ENCODE measurements at regions not wholly inside any gene's neighbourhood (a gene's known extent, or its start where the extent isn't known, plus 50 kb on each side); places are given as distances from the start of the nearest gene placed in this dataset.

- no peak overlapping the region for H3K9ac ChIP-seq (ENCODE audit: insufficient read depth, low read length, poor library complexity, severe bottlenecking)
- Mint-ChIP-seq H3K4me1 (no peaks in the 10 kb centered on the region), H3K27me3 (ENCODE audit: low read depth in 3 of 3) (no peaks in the 10 kb centered on the region), H3K9me3 (peaks cover 2 to 11% (median 7%) of the 10 kb centered on the region in 7 donors), H3K4me3 (no peak overlapping the region), H3K27ac (no peak overlapping the region), H3K36me3 (no peaks in the 10 kb centered on the region)
- no peak overlapping the region for H3K4me2 ChIP-seq (replicated peaks; ENCODE audit: extremely low read depth, low read length, poor library complexity, severe bottlenecking)
- no peak for TF ChIP-seq CTCF (IDR thresholded peaks at IDR 0.05)
- no peaks in the 10 kb centered on the region for H3K79me2 ChIP-seq (ENCODE audit: insufficient read depth, low read length)
- peaks cover 3 to 6% of the 10 kb centered on the region in 2 donors for H3K9me3 ChIP-seq (replicated peaks in 1 of 2; ENCODE audit: control insufficient read depth in 1 of 2, insufficient read depth in 1 of 2, low read length in 2 of 2)
- no peaks in the 10 kb centered on the region for H4K20me1 ChIP-seq (ENCODE audit: insufficient read depth, low read length)
- H3K27ac ChIP-seq (ENCODE audit: low read depth in 1 of 2, low read length in 2 of 2): no peak overlapping the region
- H2AFZ ChIP-seq (ENCODE audit: insufficient read depth, low read depth, low read length, poor library complexity, severe bottlenecking): no peak overlapping the region
- no peaks in the 10 kb centered on the region for H3K36me3 ChIP-seq (replicated peaks in 1 of 2; ENCODE audit: control insufficient read depth in 1 of 2, insufficient read depth in 2 of 2, low read length in 2 of 2)
- no peak for DNase-seq
- no peaks in the 10 kb centered on the region for H3K27me3 ChIP-seq (ENCODE audit: control insufficient read depth in 2 of 2, insufficient read depth in 2 of 2, low read length in 2 of 2)
- H3K4me3 ChIP-seq (replicated peaks in 1 of 3; ENCODE audit: low read depth in 2 of 3, low read length in 3 of 3): no peak overlapping the region
- intact Hi-C loops (cut with micrococcal nuclease): no loop called here
- H3K4me1 ChIP-seq (ENCODE audit: control insufficient read depth in 1 of 2, insufficient read depth in 2 of 2, low read length in 2 of 2): no peaks in the 10 kb centered on the region
Measured at GRCh38 chr14:29301571-29301970, 535.0 kb downstream of the FOXG1 start.

GRCh38 chr14:29310210-29310609 lies 543.6 kb downstream of the FOXG1 start:
- no peak overlapping the region for H3K9ac ChIP-seq (ENCODE audit: insufficient read depth, low read length, poor library complexity, severe bottlenecking)
- DNase-seq: no peak
- no peaks in the 10 kb centered on the region for H3K4me1 ChIP-seq (ENCODE audit: control insufficient read depth in 1 of 2, insufficient read depth in 2 of 2, low read length in 2 of 2)
- H3K4me2 ChIP-seq (replicated peaks; ENCODE audit: extremely low read depth, low read length, poor library complexity, severe bottlenecking): no peak overlapping the region
- no peaks in the 10 kb centered on the region for H3K36me3 ChIP-seq (replicated peaks in 1 of 2; ENCODE audit: control insufficient read depth in 1 of 2, insufficient read depth in 2 of 2, low read length in 2 of 2)
- intact Hi-C loops (cut with micrococcal nuclease): no loop called here
- H4K20me1 ChIP-seq (ENCODE audit: insufficient read depth, low read length): no peaks in the 10 kb centered on the region
- no peaks in the 10 kb centered on the region for H3K9me3 ChIP-seq (replicated peaks in 1 of 2; ENCODE audit: control insufficient read depth in 1 of 2, insufficient read depth in 1 of 2, low read length in 2 of 2)
- Mint-ChIP-seq H3K4me3 (no peak overlapping the region), H3K4me1 (no peaks in the 10 kb centered on the region), H3K27ac (no peak overlapping the region), H3K36me3 (no peaks in the 10 kb centered on the region), H3K9me3 (peaks cover 0 to 5% (median 2%) of the 10 kb centered on the region in 7 donors), H3K27me3 (ENCODE audit: low read depth in 3 of 3) (no peaks in the 10 kb centered on the region)
- no peak overlapping the region for H3K4me3 ChIP-seq (replicated peaks in 1 of 3; ENCODE audit: low read depth in 2 of 3, low read length in 3 of 3)
- no peak overlapping the region for H3K27ac ChIP-seq (ENCODE audit: low read depth in 1 of 2, low read length in 2 of 2)
- H2AFZ ChIP-seq (ENCODE audit: insufficient read depth, low read depth, low read length, poor library complexity, severe bottlenecking): no peak overlapping the region
- no peaks in the 10 kb centered on the region for H3K79me2 ChIP-seq (ENCODE audit: insufficient read depth, low read length)
- H3K27me3 ChIP-seq (ENCODE audit: control insufficient read depth in 2 of 2, insufficient read depth in 2 of 2, low read length in 2 of 2): no peaks in the 10 kb centered on the region
- TF ChIP-seq CTCF (IDR thresholded peaks at IDR 0.05): no peak
